ENCODE measurements at regions not wholly inside any gene's neighbourhood (a gene's known extent, or its start where the extent isn't known, plus 50 kb on each side); places are given as distances from the start of the nearest gene placed in this dataset.
"Not testable (repeated sequence)": the region's sequence is repeated elsewhere in the genome, so short reads cannot be mapped to it uniquely, and the experiment has no call there.

GRCh38 chr5:136924490-136924889, 559.1 kb upstream of the TRPC7 start:
- no peak for DNase-seq

- no peak for DNase-seq
Observed at GRCh38 chr5:136910625-136911024, 545.3 kb upstream of the TRPC7 start.

GRCh38 chr5:136909906-136910305, 544.6 kb upstream of the TRPC7 start:
- no peak for DNase-seq

GRCh38 chr5:136907371-136907770, 542.0 kb upstream of the TRPC7 start:
- no peak for DNase-seq

- DNase-seq: no peak
Observed at GRCh38 chr5:136906545-136906944, 541.2 kb upstream of the TRPC7 start.

GRCh38 chr5:136905571-136905970, 540.2 kb upstream of the TRPC7 start:
- DNase-seq: no peak

GRCh38 chr5:136894070-136894469, 528.7 kb upstream of the TRPC7 start:
- no peak for DNase-seq

GRCh38 chr5:136892000-136892399, 526.7 kb upstream of the TRPC7 start:
- DNase-seq: no peak

GRCh38 chr5:136891175-136891972, 526.0 kb upstream of the TRPC7 start:
- no peak for DNase-seq

GRCh38 chr5:136890431-136891148, 525.2 kb upstream of the TRPC7 start:
- DNase-seq: no peak

GRCh38 chr5:136886608-136887007, 521.3 kb upstream of the TRPC7 start:
- no peak for DNase-seq

GRCh38 chr5:136864960-136865359, 499.6 kb upstream of the TRPC7 start:
- no peak for DNase-seq

GRCh38 chr5:136856648-136857047, 491.3 kb upstream of the TRPC7 start:
- DNase-seq: no peak

GRCh38 chr5:136853971-136854370, 488.6 kb upstream of the TRPC7 start:
- DNase-seq: no peak

- no peak for DNase-seq
Observed at GRCh38 chr5:136840601-136841000, 475.3 kb upstream of the TRPC7 start.

- no peak for DNase-seq
Observed at GRCh38 chr5:136836093-136836492, 470.7 kb upstream of the TRPC7 start.

GRCh38 chr5:136820848-136821247, 455.5 kb upstream of the TRPC7 start:
- DNase-seq: no peak

GRCh38 chr5:136819526-136820302, 454.4 kb upstream of the TRPC7 start:
- no peak for DNase-seq

GRCh38 chr5:136816327-136816726, 451.0 kb upstream of the TRPC7 start:
- no peak for DNase-seq

GRCh38 chr5:136814619-136815378, 449.5 kb upstream of the TRPC7 start:
- DNase-seq: no peak

GRCh38 chr5:136812270-136812669, 446.9 kb upstream of the TRPC7 start:
- DNase-seq: not testable (repeated sequence)

- no peak for DNase-seq
Observed at GRCh38 chr5:136811551-136811950, 446.2 kb upstream of the TRPC7 start.

GRCh38 chr5:136811086-136811485, 445.7 kb upstream of the TRPC7 start:
- no peak for DNase-seq

Data from activated gamma-delta T cell treated with Interleukin-2 at 50 U/mL for 16 hours (primary cell).